ENCODE measurements at regions not wholly inside any gene's neighbourhood (a gene's known extent, or its start where the extent isn't known, plus 50 kb on each side); places are given as distances from the start of the nearest gene placed in this dataset.

- TF ChIP-seq, protein P1, sequence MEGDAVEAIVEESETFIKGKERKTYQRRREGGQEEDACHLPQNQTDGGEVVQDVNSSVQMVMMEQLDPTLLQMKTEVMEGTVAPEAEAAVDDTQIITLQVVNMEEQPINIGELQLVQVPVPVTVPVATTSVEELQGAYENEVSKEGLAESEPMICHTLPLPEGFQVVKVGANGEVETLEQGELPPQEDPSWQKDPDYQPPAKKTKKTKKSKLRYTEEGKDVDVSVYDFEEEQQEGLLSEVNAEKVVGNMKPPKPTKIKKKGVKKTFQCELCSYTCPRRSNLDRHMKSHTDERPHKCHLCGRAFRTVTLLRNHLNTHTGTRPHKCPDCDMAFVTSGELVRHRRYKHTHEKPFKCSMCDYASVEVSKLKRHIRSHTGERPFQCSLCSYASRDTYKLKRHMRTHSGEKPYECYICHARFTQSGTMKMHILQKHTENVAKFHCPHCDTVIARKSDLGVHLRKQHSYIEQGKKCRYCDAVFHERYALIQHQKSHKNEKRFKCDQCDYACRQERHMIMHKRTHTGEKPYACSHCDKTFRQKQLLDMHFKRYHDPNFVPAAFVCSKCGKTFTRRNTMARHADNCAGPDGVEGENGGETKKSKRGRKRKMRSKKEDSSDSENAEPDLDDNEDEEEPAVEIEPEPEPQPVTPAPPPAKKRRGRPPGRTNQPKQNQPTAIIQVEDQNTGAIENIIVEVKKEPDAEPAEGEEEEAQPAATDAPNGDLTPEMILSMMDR (IDR thresholded peaks at IDR 0.05): no peak
- no peak for TF ChIP-seq POLR2A (IDR thresholded peaks at IDR 0.05)
These were observed 318.4 kb downstream of the NSG2 start for GRCh38 chr5:174363934-174364333.
